Keratinocyte (primary cell): ENCODE measurements at regions not wholly inside any gene's neighbourhood (a gene's known extent, or its start where the extent isn't known, plus 50 kb on each side); places are given as distances from the start of the nearest gene placed in this dataset.

Source experiments
- CTCF ChIP-seq, 3 experiments: IDR thresholded peaks in 1 of 3; conservative IDR thresholded peaks in 1 of 3; optimal IDR thresholded peaks in 1 of 3; 2 replicates in 2 of 3; 3 replicates in 1 of 3; pipeline versions ENCODE3 to v1.5.1; 2011; ENCODE audit warnings: low read length in 3 of 3, mild to moderate bottlenecking in 3 of 3, moderate library complexity in 2 of 3, control low read depth in 1 of 3, inconsistent platforms in 1 of 3; ENCODE audit not compliant: insufficient read depth in 2 of 3; ENCODE audit errors: extremely low read depth in 1 of 3
- EZH2 ChIP-seq: IDR thresholded peaks from one replicate; pipeline ENCODE4 v1.6.1; 2012; ENCODE audit warnings: inconsistent platforms, mild to moderate bottlenecking, low read length, moderate library complexity

- TF ChIP-seq CTCF (optimal IDR thresholded peaks at IDR 0.05 in 1 of 3, IDR thresholded peaks at IDR 0.05 in 1 of 3, conservative IDR thresholded peaks at IDR 0.05 in 1 of 3; ENCODE audit: extremely low read depth in 1 of 3, insufficient read depth in 2 of 3, low read length in 3 of 3) (no peak), EZH2 (no peak)
Measured at GRCh38 chr3:65200310-65200970, 512.6 kb upstream of the ADAMTS9 start.
